WERI-Rb-1 (cell line): ENCODE measurements at regions not wholly inside any gene's neighbourhood (a gene's known extent, or its start where the extent isn't known, plus 50 kb on each side); places are given as distances from the start of the nearest gene placed in this dataset.

Experiments used
- DNase-seq: peaks from one replicate; pipeline ENCODE4 v3.0.0-alpha.2; 2020
- H3K27ac ChIP-seq: fragments of 250-450 bp; sonication (Bioruptor Pico); 2 replicates; pipeline ENCODE4 v1.5.1; 2020; ENCODE audit warnings: mild to moderate bottlenecking, moderate library complexity
- H3K27me3 ChIP-seq: fragments of 250-450 bp; sonication (Bioruptor Pico); 2 replicates; pipeline ENCODE4 v1.5.1; 2021; ENCODE audit warnings: mild to moderate bottlenecking, low read depth, moderate library complexity; ENCODE audit not compliant: insufficient read depth, severe bottlenecking
- H3K36me3 ChIP-seq: fragments of 250-450 bp; sonication (Bioruptor Pico); 2 replicates; pipeline ENCODE4 v1.5.1; 2020; ENCODE audit warnings: mild to moderate bottlenecking, moderate library complexity
- H3K4me3 ChIP-seq: 2 replicates; pipeline ENCODE4 v1.5.1; 2011; ENCODE audit warnings: low read depth, mild to moderate bottlenecking, control low read depth, low read length
- H3K9me3 ChIP-seq: fragments of 250-450 bp; sonication (Bioruptor Pico); 2 replicates; pipeline ENCODE4 v1.5.1; 2021; ENCODE audit warnings: mild to moderate bottlenecking, moderate library complexity; ENCODE audit not compliant: severe bottlenecking
- TF ChIP-seq, protein P1 (sequence below): IDR thresholded peaks from 2 replicates; pipeline ENCODE4 v1.5.1; 2011; ENCODE audit warnings: low read depth, mild to moderate bottlenecking, control low read depth, inconsistent platforms, low read length

- no peaks in the 10 kb centered on the region for H3K27me3 ChIP-seq
- no peak overlapping the region for H3K4me3 ChIP-seq
- no peak overlapping the region for H3K27ac ChIP-seq
- DNase-seq: no peak
- H3K36me3 ChIP-seq: no peaks in the 10 kb centered on the region
- H3K9me3 ChIP-seq: no peaks in the 10 kb centered on the region
- TF ChIP-seq, protein P1, sequence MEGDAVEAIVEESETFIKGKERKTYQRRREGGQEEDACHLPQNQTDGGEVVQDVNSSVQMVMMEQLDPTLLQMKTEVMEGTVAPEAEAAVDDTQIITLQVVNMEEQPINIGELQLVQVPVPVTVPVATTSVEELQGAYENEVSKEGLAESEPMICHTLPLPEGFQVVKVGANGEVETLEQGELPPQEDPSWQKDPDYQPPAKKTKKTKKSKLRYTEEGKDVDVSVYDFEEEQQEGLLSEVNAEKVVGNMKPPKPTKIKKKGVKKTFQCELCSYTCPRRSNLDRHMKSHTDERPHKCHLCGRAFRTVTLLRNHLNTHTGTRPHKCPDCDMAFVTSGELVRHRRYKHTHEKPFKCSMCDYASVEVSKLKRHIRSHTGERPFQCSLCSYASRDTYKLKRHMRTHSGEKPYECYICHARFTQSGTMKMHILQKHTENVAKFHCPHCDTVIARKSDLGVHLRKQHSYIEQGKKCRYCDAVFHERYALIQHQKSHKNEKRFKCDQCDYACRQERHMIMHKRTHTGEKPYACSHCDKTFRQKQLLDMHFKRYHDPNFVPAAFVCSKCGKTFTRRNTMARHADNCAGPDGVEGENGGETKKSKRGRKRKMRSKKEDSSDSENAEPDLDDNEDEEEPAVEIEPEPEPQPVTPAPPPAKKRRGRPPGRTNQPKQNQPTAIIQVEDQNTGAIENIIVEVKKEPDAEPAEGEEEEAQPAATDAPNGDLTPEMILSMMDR: peak; percentile 27; the same call in 1 of the 2 replicates
These were observed 326.1 kb upstream of the HS6ST1 start for GRCh38 chr2:128644718-128645256.

- no peaks in the 10 kb centered on the region for H3K36me3 ChIP-seq
- H3K4me3 ChIP-seq: no peak overlapping the region
- H3K9me3 ChIP-seq: no peaks in the 10 kb centered on the region
- no peaks in the 10 kb centered on the region for H3K27me3 ChIP-seq
- TF ChIP-seq, protein P1: no peak
- no peak for DNase-seq
- no peak overlapping the region for H3K27ac ChIP-seq
These were observed 327.0 kb upstream of the HS6ST1 start for GRCh38 chr2:128645631-128646030.

GRCh38 chr2:128646091-128646490, 327.4 kb upstream of the HS6ST1 start:
- Histone ChIP-seq H3K27ac (no peak overlapping the region), H3K36me3 (no peaks in the 10 kb centered on the region), H3K9me3 (no peaks in the 10 kb centered on the region), H3K27me3 (no peaks in the 10 kb centered on the region), H3K4me3 (no peak overlapping the region)
- DNase-seq: no peak
- TF ChIP-seq, protein P1: no peak

DNA sequence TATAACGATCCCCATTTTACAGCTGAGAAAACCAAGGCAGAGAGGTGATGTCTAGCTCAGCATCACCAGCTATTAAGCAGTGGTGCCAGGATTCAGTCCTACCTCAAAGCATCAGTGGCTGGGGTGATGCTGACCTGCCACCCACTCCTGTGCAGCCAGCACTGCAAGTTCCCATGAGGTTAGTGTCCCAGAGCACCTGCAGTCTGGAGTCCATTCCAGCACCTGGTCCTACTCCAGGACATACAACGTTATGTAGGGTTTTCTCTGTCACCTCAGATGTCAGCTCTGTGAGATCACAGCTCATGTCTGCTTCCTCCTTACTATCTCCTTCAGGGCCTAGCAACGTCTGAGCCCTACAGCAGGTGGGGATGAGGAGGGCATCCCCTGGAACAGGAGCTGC, 328.0 kb upstream of the HS6ST1 start:
- no peak for DNase-seq
- H3K9me3 ChIP-seq: no peaks in the 10 kb centered on the region
- H3K36me3 ChIP-seq: no peaks in the 10 kb centered on the region
- no peaks in the 10 kb centered on the region for H3K27me3 ChIP-seq
- TF ChIP-seq, protein P1: no peak
- no peak overlapping the region for H3K27ac ChIP-seq
- H3K4me3 ChIP-seq: no peak overlapping the region

DNA sequence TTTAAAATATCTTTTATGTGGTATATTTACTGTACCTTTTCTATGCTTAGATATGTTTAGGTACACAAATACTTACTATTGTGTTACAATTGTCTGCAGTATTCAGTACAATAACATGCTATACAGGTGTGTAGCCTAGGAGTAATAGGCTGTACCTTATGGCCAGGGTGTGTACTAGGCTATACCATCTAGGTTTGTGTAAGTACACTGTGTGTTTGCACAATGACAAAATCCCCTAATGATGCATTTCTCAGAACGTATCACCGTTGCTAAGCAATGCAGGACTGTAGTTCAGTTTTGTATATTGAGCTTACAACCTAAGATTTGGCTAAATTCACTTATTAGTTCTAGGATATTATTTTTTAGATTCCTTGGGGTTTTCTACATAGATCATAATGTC, 332.3 kb upstream of the HS6ST1 start:
- no peak overlapping the region for H3K4me3 ChIP-seq
- TF ChIP-seq, protein P1: no peak
- H3K9me3 ChIP-seq: no peaks in the 10 kb centered on the region
- DNase-seq: no peak
- H3K27ac ChIP-seq: no peak overlapping the region
- H3K27me3 ChIP-seq: no peaks in the 10 kb centered on the region
- H3K36me3 ChIP-seq: no peaks in the 10 kb centered on the region

GRCh38 chr2:128654408-128654807, 335.7 kb upstream of the HS6ST1 start:
- DNase-seq: no peak
- Histone ChIP-seq H3K27me3 (no peaks in the 10 kb centered on the region), H3K27ac (no peak overlapping the region), H3K36me3 (no peaks in the 10 kb centered on the region), H3K4me3 (no peak overlapping the region), H3K9me3 (no peaks in the 10 kb centered on the region)
- TF ChIP-seq, protein P1: no peak
